ENCODE measurements at regions not wholly inside any gene's neighbourhood (a gene's known extent, or its start where the extent isn't known, plus 50 kb on each side); places are given as distances from the start of the nearest gene placed in this dataset.
"Not testable (repeated sequence)": the region's sequence is repeated elsewhere in the genome, so short reads cannot be mapped to it uniquely, and the experiment has no call there.

GRCh38 chr3:177249203-177249602 lies 51.9 kb upstream of the TBL1XR1 start:
- no peak for DNase-seq

GRCh38 chr3:177250151-177250550 lies 52.9 kb upstream of the TBL1XR1 start:
- no peak for DNase-seq

GRCh38 chr3:177251755-177252154 lies 54.5 kb upstream of the TBL1XR1 start:
- DNase-seq: no peak

DNA sequence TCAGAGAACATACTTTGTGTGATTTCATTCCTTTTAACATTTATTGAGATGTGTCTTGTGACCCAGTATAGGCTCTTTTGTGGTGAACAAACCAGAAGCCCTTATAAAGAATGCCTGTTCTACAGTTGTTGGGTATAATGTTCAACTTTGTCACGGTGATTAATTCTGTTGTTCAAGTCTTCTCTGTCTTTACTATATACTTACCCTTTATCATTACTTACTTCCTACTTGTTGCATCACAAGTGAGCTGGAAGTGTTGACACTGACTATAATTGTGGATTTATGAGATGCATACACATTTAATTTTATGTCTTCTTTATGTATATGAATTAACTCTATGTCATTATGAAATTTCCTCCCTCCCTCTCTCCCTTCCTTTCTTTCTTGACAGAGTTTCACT lies 59.7 kb upstream of the TBL1XR1 start:
- no peak for DNase-seq

GRCh38 chr3:177257625-177258024 lies 60.3 kb upstream of the TBL1XR1 start:
- DNase-seq: no peak

GRCh38 chr3:177262396-177262795 lies 65.1 kb upstream of the TBL1XR1 start:
- DNase-seq: no peak

DNA sequence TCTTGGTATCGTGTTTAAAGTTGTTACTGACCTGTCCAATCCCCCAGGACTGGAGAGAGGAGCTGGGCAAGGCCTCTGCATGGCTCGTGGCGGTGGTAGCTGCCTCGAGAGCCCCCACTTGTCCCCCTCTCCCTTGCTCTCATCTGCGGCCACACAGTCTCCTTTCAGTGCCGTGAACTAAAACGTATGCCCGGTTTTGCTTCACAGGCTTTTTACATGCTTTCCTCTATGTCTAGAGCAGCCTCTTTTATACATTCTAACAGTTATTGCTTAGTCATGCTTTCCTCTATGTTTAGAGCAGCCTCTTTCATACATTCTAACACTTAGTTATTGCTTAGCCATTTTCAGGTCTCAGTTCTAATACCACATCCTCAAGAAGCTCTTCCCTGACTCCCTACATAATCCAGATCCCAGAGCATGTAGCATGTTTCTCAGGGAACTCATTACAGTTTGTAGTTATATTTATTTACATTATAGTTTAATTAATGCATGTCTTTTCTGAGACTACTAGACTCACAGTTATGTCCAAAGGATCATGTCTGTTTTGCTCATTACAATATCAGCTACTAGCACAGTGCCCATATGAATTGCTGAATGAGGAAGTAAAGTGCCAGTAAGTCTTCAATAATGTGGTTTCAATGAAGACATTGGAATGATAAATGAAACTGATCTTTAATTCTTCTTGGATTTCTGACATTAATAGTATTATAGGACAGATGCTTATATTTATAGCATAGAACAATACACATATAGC lies 66.5 kb upstream of the TBL1XR1 start:
- no peak for DNase-seq

DNA sequence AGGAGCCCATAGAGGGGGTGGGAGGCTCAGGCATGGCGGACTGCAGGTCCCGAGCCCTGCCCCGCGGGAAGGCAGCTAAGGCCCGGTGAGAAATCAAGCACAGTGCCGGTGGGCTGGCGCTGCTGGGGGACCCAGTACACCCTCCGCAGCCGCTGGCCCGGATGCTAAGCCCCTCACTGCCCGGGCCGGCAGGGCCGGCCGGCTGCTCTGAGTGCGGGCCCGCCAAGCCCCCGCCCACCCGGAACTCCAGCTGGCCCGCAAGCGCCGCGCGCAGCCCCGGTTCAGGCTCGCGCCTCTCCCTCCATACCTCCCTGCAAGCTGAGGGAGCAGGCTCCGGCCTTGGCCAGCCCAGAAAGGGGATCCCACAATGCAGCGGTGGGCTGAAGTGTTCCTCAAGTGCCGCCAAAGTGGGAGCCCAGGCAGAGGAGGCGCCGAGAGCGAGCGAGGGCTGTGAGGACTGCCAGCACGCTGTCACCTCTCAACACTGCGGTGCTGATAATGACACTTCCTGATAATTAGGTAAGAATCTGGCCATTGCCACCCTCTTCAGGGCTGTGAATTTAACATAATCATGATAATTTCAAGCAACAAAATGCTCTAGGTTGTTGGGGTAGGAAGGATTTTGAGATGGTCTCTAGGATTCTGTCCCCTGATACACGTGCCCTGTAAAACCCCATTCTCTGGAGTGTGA lies 74.7 kb upstream of the TBL1XR1 start:
- not testable (repeated sequence) for DNase-seq

DNA sequence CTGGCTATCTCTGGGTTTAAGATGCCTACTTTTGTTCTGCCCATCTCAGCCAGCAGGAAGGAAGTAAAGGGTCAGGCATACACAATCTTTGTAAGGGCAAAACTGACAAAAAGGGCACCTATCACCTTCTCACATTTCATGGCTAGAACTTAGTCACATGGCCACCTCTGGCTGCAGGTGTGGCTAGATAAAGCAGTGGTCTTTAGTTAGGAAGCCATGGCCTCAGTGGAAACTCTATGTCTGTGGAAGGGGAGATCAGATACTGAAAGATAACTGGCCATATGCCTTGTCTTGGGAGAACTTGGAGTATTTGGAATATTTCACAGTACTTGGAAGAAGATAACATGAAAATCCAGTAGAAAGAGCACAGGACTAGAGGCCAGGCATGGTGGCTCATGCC lies 80.7 kb upstream of the TBL1XR1 start:
- no peak for DNase-seq

GRCh38 chr3:177279118-177279815 lies 82.0 kb upstream of the TBL1XR1 start:
- DNase-seq: no peak

GRCh38 chr3:177281292-177282118 lies 84.2 kb upstream of the TBL1XR1 start:
- peak; percentile 12 for DNase-seq

- no peak for DNase-seq
Observed at GRCh38 chr3:177282119-177282655, 84.9 kb upstream of the TBL1XR1 start.

- DNase-seq: no peak
Observed at GRCh38 chr3:177283983-177284382, 86.7 kb upstream of the TBL1XR1 start.

- DNase-seq: peak; percentile 21
Observed at GRCh38 chr3:177284383-177284881, 87.2 kb upstream of the TBL1XR1 start.

GRCh38 chr3:177286034-177286433 lies 88.8 kb upstream of the TBL1XR1 start:
- DNase-seq: no peak

- no peak for DNase-seq
Observed at GRCh38 chr3:177287231-177287630, 89.9 kb upstream of the TBL1XR1 start.

DNA sequence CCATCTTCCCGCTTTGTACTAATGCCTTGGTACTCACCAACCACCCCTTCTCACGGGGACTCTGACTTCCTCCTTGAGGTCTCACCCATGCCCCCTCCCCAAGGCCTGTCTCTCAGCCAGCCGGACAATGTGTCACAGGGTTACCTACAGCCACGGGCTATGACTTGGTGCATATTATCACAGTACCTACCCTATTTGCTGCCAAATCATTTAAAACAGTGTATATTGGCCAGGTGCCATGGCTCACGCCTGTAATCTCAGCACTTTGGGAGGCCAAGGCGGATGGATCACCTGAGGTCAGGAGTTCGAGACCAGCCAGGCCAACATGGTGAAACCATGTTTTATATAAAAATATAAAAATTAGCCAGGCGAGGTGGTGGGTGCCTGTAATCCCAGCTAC lies 93.4 kb upstream of the TBL1XR1 start:
- no peak for DNase-seq

GRCh38 chr3:177294221-177294620 lies 96.9 kb upstream of the TBL1XR1 start:
- no peak for DNase-seq

GRCh38 chr3:177295116-177295515 lies 97.8 kb upstream of the TBL1XR1 start:
- no peak for DNase-seq

DNA sequence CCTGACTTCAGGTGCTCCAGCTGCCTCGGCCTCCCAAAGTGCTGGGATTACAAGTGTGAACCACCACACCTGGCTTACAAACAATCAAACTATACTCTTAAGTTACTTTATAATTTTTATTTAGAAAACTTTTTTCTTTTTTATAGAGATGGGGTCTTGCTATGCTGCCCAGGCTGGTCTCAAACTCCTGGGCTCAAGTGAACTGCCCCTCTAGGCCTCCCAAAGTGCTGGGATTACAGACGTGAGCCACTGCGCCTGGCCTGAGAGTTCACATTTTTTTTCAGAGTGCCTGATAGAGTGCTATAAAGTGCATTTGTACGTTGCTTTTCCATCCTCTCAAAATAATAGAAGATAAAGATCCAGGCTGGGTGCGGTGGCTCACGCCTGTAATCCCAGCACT lies 102.0 kb upstream of the TBL1XR1 start:
- no peak for DNase-seq

DNA sequence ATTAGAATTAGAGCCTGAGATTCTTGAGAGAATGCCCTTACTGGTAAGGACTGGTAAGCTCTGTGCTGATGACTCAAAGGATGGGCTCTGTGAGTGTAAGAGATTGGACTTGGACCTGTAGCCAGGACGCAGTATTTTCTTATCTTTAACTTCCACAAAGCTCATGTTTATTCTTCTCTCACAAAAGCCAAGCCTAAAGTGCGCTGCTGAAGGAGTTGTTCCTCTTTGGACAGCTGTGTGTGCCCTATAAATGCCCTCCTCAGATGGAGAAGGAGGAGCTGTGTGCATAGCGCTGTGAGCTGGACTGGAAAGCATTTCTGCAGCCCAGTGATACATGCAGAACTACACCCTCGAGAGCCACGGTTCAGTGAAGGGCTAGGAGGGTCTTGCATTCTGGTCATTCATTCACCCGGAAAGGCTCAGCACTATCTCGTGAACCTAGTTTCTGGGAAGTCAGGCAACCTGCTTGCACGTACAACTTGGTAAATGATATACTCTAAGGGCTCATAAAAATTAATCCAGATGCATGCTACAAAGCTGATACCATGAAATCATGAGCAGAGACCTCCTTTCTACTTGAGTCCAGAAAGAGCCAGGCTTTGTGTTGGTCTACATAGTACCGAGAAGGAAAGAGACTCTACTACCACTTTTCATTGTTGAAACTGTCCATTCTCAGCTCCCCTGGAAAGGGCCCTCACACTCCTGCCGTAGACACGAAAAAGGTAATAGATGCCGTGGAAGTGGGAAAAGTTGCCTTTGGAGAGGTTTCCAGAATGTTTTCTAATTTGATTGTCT lies 103.0 kb upstream of the TBL1XR1 start:
- no peak for DNase-seq

DNA sequence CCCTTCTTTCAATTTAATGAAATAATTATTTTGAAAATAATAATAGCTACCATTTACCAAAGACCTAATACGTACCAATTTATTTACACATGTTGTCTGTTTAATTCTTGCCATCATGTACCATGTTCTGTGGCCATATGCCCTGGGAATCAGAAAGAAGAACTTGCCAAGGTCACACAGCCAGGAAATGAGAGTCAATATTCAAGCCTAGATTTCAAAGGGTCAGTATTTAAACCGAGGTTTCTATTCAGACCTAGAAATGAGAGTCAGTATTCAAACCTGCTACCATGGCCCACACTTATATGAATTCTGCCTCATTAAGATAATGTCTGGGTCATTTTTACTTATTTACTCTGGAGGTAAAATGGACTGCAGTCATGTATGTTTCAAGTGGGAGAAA lies 103.6 kb upstream of the TBL1XR1 start:
- no peak for DNase-seq

All from CD4-positive, alpha-beta T cell treated with Interleukin-12 subunit alpha and Interleukin-12 subunit beta, for 1 hour (primary cell).